DND-41 (cell line): ENCODE measurements at regions not wholly inside any gene's neighbourhood (a gene's known extent, or its start where the extent isn't known, plus 50 kb on each side); places are given as distances from the start of the nearest gene placed in this dataset.
"Not testable (repeated sequence)": the region's sequence is repeated elsewhere in the genome, so short reads cannot be mapped to it uniquely, and the experiment has no call there.

ENCODE experiments used
- ATAC-seq: fragments of 200-7000 bp; cut with Tn5 transposase; 3 replicates; pipeline ENCODE4 v1.9.1; 2021; ENCODE audit warnings: low read depth; ENCODE audit not compliant: insufficient read depth
- DNase-seq: peaks from one replicate; pipeline ENCODE4 v3.0.0-alpha.2; 2020
- H2AFZ ChIP-seq: 2 replicates; pipeline ENCODE4 v1.6.0; 2012; ENCODE audit warnings: low read depth, low read length
- H3K27ac ChIP-seq: 2 replicates; pipeline ENCODE4 v1.5.1; 2012; ENCODE audit warnings: low read length, inconsistent platforms
- H3K27me3 ChIP-seq: fragments of 200-600 bp; sonication (generic); 2 replicates; pipeline ENCODE4 v1.6.0; 2012; ENCODE audit warnings: low read length, mild to moderate bottlenecking, inconsistent platforms; ENCODE audit not compliant: insufficient read depth, poor library complexity
- H3K36me3 ChIP-seq: 2 replicates; pipeline ENCODE4 v1.5.1; 2012; ENCODE audit warnings: low read length, inconsistent platforms; ENCODE audit not compliant: insufficient read depth
- H3K4me1 ChIP-seq: 2 replicates; pipeline ENCODE4 v1.5.1; 2012; ENCODE audit warnings: mild to moderate bottlenecking, low read length; ENCODE audit not compliant: insufficient read depth
- H3K4me2 ChIP-seq: 2 replicates; pipeline ENCODE4 v1.6.0; 2012; ENCODE audit warnings: mild to moderate bottlenecking, moderate library complexity, low read length, inconsistent platforms; ENCODE audit not compliant: insufficient read depth
- H3K4me3 ChIP-seq, 2 experiments: fragments of 200-600 bp in 1 of 2; shearing (Covaris generic) in 1 of 2; 2 replicates each; pipeline ENCODE4 v1.5.1; 2012 to 2016; ENCODE audit warnings: inconsistent platforms in 2 of 2, low read length in 2 of 2, mild to moderate bottlenecking in 2 of 2, low read depth in 1 of 2, moderate library complexity in 1 of 2
- H3K79me2 ChIP-seq: 2 replicates; pipeline ENCODE4 v1.6.0; 2012; ENCODE audit warnings: low read length, inconsistent platforms; ENCODE audit not compliant: insufficient read depth
- H3K9ac ChIP-seq: 2 replicates; pipeline ENCODE4 v1.6.0; 2012; ENCODE audit warnings: low read depth, mild to moderate bottlenecking, inconsistent platforms, low read length, moderate library complexity
- H3K9me3 ChIP-seq: 2 replicates; pipeline ENCODE4 v1.5.1; 2012; ENCODE audit warnings: low read length, moderate library complexity, mild to moderate bottlenecking, inconsistent platforms; ENCODE audit not compliant: insufficient read depth, severe bottlenecking
- H4K20me1 ChIP-seq: 2 replicates; pipeline ENCODE4 v1.6.0; 2012; ENCODE audit warnings: low read length; ENCODE audit not compliant: insufficient read depth
- EZH2 ChIP-seq: IDR thresholded peaks from 3 replicates; pipeline ENCODE4 v1.6.1; 2012; ENCODE audit warnings: borderline replicate concordance, low read depth, mild to moderate bottlenecking, moderate library complexity, low read length, inconsistent platforms; ENCODE audit not compliant: severe bottlenecking
- TF ChIP-seq, protein P1 (sequence below): IDR thresholded peaks from 2 replicates; pipeline ENCODE4 v1.5.1; 2012; ENCODE audit warnings: borderline replicate concordance, low read length, moderate library complexity, mild to moderate bottlenecking; ENCODE audit not compliant: poor library complexity, severe bottlenecking; ENCODE audit errors: extremely low read depth

DNA sequence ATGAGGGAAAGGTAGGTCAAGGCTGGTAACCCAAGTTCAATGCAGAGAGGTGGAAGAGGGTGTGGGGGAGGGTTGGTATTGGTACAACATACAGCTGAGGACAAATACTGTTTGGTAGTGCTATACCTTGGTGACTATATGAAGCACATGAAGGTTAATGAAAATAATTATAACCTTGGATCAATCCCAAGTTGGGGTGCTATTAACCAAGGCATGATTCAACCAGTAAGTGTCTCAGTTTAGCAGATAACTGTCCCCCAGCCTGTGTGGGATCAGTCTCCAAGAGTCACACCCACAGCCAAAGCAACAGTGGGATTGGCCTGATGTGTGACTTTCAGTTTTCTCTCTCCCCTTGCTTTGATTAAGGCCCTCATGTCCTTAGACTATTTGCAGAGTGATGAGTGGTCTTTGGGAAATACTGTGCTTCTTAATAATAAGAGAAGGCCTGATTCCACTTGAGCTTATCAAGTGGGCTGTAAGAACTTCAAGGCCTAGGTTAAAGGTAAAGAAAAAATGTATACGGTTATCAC is 80.8 kb downstream of the EOMES start:
- DNase-seq (no peak), ATAC-seq (no peak)
- Histone ChIP-seq H2AFZ (no peak overlapping the region), H3K4me1 (peaks cover 13% of the 10 kb centered on the region), H4K20me1 (no peaks in the 10 kb centered on the region), H3K4me3 (no peak overlapping the region), H3K36me3 (no peaks in the 10 kb centered on the region), H3K4me2 (no peak overlapping the region), H3K9ac (no peak overlapping the region), H3K27me3 (no peaks in the 10 kb centered on the region), H3K79me2 (no peaks in the 10 kb centered on the region), H3K27ac (no peak overlapping the region), H3K9me3 (no peaks in the 10 kb centered on the region)
- no peak for TF ChIP-seq EZH2
- TF ChIP-seq, protein P1, sequence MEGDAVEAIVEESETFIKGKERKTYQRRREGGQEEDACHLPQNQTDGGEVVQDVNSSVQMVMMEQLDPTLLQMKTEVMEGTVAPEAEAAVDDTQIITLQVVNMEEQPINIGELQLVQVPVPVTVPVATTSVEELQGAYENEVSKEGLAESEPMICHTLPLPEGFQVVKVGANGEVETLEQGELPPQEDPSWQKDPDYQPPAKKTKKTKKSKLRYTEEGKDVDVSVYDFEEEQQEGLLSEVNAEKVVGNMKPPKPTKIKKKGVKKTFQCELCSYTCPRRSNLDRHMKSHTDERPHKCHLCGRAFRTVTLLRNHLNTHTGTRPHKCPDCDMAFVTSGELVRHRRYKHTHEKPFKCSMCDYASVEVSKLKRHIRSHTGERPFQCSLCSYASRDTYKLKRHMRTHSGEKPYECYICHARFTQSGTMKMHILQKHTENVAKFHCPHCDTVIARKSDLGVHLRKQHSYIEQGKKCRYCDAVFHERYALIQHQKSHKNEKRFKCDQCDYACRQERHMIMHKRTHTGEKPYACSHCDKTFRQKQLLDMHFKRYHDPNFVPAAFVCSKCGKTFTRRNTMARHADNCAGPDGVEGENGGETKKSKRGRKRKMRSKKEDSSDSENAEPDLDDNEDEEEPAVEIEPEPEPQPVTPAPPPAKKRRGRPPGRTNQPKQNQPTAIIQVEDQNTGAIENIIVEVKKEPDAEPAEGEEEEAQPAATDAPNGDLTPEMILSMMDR: no peak

DNA sequence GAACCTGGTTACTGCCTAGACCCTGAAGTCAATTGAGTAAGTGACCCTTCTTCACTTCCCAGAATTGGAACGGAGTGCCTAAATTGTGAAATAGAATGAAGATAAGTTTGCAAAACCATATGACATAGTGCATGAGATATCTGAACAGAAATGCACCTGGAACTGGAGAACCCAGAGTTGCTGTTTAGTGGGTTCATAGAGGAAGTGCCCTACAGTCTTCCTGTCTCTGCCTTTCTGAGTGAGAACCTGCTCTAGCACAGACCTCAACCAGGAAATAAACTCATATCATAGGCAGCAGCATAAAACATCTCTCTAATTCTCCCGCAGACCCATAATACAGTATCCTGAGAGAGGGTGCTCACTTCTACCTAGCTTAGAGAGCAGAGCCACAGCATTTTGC is 82.9 kb downstream of the EOMES start:
- Histone ChIP-seq H3K4me3 (no peak overlapping the region), H4K20me1 (no peaks in the 10 kb centered on the region), H3K9ac (no peak overlapping the region), H3K27ac (peak overlapping the region; percentile 65), H3K79me2 (no peaks in the 10 kb centered on the region), H3K4me2 (peak overlapping the region; percentile 26; the same call in 1 of the 2 replicates), H3K9me3 (no peaks in the 10 kb centered on the region), H2AFZ (peak overlapping the region; percentile 73), H3K36me3 (no peaks in the 10 kb centered on the region), H3K4me1 (peaks cover 13% of the 10 kb centered on the region), H3K27me3 (no peaks in the 10 kb centered on the region)
- TF ChIP-seq, protein P1: no peak
- TF ChIP-seq EZH2: no peak
- DNase-seq: peak; percentile 41
- peak; percentile 94 for ATAC-seq

DNA sequence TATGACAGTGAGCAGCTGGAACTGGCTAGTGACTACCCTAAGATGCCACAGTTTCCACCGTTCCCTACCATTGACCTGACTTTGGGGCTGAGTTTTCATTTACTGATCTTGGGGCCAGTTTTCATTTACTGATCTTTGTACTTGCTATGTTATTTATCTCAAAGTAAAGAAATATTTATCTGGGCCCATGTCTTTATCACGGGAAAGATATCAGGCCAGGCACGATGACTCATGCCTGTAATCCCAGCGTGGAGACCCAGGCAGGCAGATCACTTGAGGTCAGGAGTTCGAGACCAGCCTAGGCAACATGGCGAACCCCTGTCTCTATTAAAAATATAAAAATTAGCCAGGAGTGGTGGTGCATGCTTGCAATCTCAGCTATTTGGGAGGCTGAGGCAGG is 83.5 kb downstream of the EOMES start:
- Histone ChIP-seq H3K36me3 (no peaks in the 10 kb centered on the region), H3K9me3 (no peaks in the 10 kb centered on the region), H3K4me1 (peaks cover 13% of the 10 kb centered on the region), H2AFZ (no peak overlapping the region), H3K27ac (no peak overlapping the region), H3K4me2 (no peak overlapping the region), H3K79me2 (no peaks in the 10 kb centered on the region), H4K20me1 (no peaks in the 10 kb centered on the region), H3K9ac (no peak overlapping the region), H3K27me3 (no peaks in the 10 kb centered on the region), H3K4me3 (no peak overlapping the region)
- ATAC-seq (no peak), DNase-seq (no peak)
- TF ChIP-seq, protein P1: no peak
- TF ChIP-seq EZH2: no peak

DNA sequence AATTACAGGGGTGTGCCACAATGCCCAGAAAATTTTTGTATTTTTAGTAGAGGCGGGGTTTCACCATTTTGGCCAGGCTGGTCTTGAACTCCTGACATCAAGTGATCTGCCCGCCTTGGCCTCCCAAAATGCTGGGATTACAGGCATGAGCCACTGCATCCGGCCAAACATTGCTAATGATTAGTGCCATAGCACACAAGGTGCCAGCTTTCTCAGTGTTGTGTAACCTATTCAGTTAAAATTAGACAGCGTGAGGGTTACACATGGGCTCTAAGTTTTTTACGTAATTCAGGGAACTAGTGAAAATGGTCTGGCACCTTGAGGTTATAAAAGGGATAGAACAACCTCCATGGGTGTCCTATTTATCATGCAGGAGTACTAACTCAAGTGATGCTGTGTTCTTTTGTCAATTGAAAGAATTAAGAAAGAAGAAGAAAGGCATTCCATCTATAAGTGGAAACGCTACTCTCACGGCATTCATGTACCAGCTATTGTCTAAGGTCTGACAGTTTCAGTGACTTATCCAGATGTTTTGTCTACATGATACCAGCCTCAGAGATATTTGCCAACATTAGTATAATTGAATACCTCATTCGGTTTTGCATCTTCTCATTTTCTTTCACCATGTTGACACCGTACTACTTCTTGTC is 84.7 kb downstream of the EOMES start:
- ATAC-seq: no peak
- H3K36me3 ChIP-seq: no peaks in the 10 kb centered on the region
- DNase-seq: no peak
- no peak overlapping the region for H3K4me3 ChIP-seq
- H3K79me2 ChIP-seq: no peaks in the 10 kb centered on the region
- no peaks in the 10 kb centered on the region for H4K20me1 ChIP-seq
- H3K4me2 ChIP-seq: no peak overlapping the region
- TF ChIP-seq, protein P1: no peak
- TF ChIP-seq EZH2: no peak
- H3K4me1 ChIP-seq: peaks cover 13% of the 10 kb centered on the region
- H3K9me3 ChIP-seq: no peaks in the 10 kb centered on the region
- no peaks in the 10 kb centered on the region for H3K27me3 ChIP-seq
- H3K9ac ChIP-seq: no peak overlapping the region
- H2AFZ ChIP-seq: peak overlapping the region; percentile 2; the same call in 1 of the 2 replicates
- H3K27ac ChIP-seq: no peak overlapping the region

DNA sequence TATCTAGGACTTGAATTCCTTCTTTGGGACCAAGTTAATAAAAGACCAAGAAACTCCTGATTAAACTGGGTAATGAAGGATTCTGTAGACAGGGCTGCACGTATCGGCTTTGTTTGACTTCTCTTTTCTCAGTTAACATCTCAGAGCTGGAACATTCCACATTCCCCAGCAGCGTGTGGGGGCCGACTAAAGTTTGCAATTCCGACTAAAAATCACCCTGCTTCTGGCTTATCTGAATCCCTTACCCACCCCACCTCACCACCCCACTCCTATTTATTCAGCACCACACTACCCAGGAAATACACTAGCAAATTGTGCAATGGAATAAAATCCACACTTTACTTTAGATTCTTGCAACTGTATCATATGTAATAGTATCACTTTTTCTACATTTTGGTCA is 87.1 kb downstream of the EOMES start:
- DNase-seq, H3K4me3 ChIP-seq, H3K27ac ChIP-seq, H3K36me3 ChIP-seq, H3K4me2 ChIP-seq, H3K79me2 ChIP-seq, H3K9me3 ChIP-seq, H4K20me1 ChIP-seq, H3K27me3 ChIP-seq, H2AFZ ChIP-seq, ATAC-seq, H3K9ac ChIP-seq: not testable (repeated sequence)
- peaks cover 13% of the 10 kb centered on the region for H3K4me1 ChIP-seq
